Keratinocyte (primary cell): ENCODE measurements at regions not wholly inside any gene's neighbourhood (a gene's known extent, or its start where the extent isn't known, plus 50 kb on each side); places are given as distances from the start of the nearest gene placed in this dataset.

ENCODE experiments used
- DNase-seq: peaks from one replicate; pipeline ENCODE4 v3.0.0-alpha.2; 2011; ENCODE audit warnings: low read depth, missing footprints, low spot score
- FAIRE-seq: peaks from 2 replicates; lab custom pipeline; 2011; peaks lifted over from hg19 to GRCh38; lab: Jason Lieb, UNC
- H2AFZ ChIP-seq: 2 replicates; pipeline ENCODE4 v1.6.0; 2012; ENCODE audit warnings: low read length, control low read depth, inconsistent platforms; ENCODE audit not compliant: control insufficient read depth
- H3K27ac ChIP-seq: 2 replicates; pipeline ENCODE4 v1.5.1; 2011; ENCODE audit warnings: low read length; ENCODE audit not compliant: control insufficient read depth, insufficient read depth
- H3K27me3 ChIP-seq: 3 replicates; pipeline ENCODE4 v1.6.0; 2011; ENCODE audit warnings: low read length; ENCODE audit not compliant: control insufficient read depth, insufficient read depth; ENCODE audit errors: extremely low read depth
- H3K36me3 ChIP-seq, 2 experiments: 2 replicates in 1 of 2; 3 replicates in 1 of 2; pipeline ENCODE4 v1.5.1; 2011; ENCODE audit warnings: low read length in 2 of 2, mild to moderate bottlenecking in 1 of 2; ENCODE audit not compliant: control insufficient read depth in 2 of 2, insufficient read depth in 2 of 2; ENCODE audit errors: extremely low read depth in 1 of 2
- H3K4me1 ChIP-seq: 3 replicates; pipeline ENCODE4 v1.5.1; 2011; ENCODE audit warnings: low read length; ENCODE audit not compliant: control insufficient read depth, insufficient read depth; ENCODE audit errors: extremely low read depth
- H3K4me2 ChIP-seq: 3 replicates; pipeline ENCODE4 v1.6.0; 2011; ENCODE audit warnings: low read depth, low read length; ENCODE audit not compliant: control insufficient read depth, insufficient read depth; ENCODE audit errors: extremely low read depth
- H3K4me3 ChIP-seq, 3 experiments: fragments of 200-600 bp in 1 of 3; sonication (generic) in 1 of 3; 2 replicates in 2 of 3; 3 replicates in 1 of 3; pipeline ENCODE4 v1.5.1; 2011 to 2016; ENCODE audit warnings: low read length in 3 of 3, mild to moderate bottlenecking in 3 of 3, control low read depth in 2 of 3, inconsistent platforms in 1 of 3, low read depth in 1 of 3, mixed read lengths in 1 of 3, mixed run types in 1 of 3, moderate library complexity in 1 of 3; ENCODE audit not compliant: control insufficient read depth in 2 of 3, insufficient read depth in 2 of 3; ENCODE audit errors: extremely low read depth in 1 of 3
- H3K79me2 ChIP-seq: 2 replicates; pipeline ENCODE4 v1.6.0; 2012; ENCODE audit warnings: low read length; ENCODE audit not compliant: control insufficient read depth, insufficient read depth
- H3K9ac ChIP-seq: 3 replicates; pipeline ENCODE4 v1.6.0; 2011; ENCODE audit warnings: low read length; ENCODE audit not compliant: control insufficient read depth, insufficient read depth; ENCODE audit errors: extremely low read depth
- H3K9me1 ChIP-seq: 3 replicates; pipeline ENCODE4 v1.6.0; 2011; ENCODE audit warnings: low read length; ENCODE audit not compliant: control insufficient read depth, insufficient read depth; ENCODE audit errors: extremely low read depth
- H3K9me3 ChIP-seq: 2 replicates; pipeline ENCODE4 v1.5.1; 2012; ENCODE audit warnings: low read depth, low read length; ENCODE audit not compliant: control insufficient read depth
- H4K20me1 ChIP-seq: 3 replicates; pipeline ENCODE4 v1.6.0; 2011; ENCODE audit warnings: low read length; ENCODE audit not compliant: control insufficient read depth, insufficient read depth; ENCODE audit errors: extremely low read depth
- CTCF ChIP-seq, 3 experiments: IDR thresholded peaks in 1 of 3; conservative IDR thresholded peaks in 1 of 3; optimal IDR thresholded peaks in 1 of 3; 2 replicates in 2 of 3; 3 replicates in 1 of 3; pipeline versions ENCODE3 to v1.5.1; 2011; ENCODE audit warnings: low read length in 3 of 3, mild to moderate bottlenecking in 3 of 3, moderate library complexity in 2 of 3, control low read depth in 1 of 3, inconsistent platforms in 1 of 3; ENCODE audit not compliant: insufficient read depth in 2 of 3; ENCODE audit errors: extremely low read depth in 1 of 3
- EZH2 ChIP-seq: IDR thresholded peaks from one replicate; pipeline ENCODE4 v1.6.1; 2012; ENCODE audit warnings: inconsistent platforms, mild to moderate bottlenecking, low read length, moderate library complexity
- dilution Hi-C: fragments of 300-500 bp; cut with MboI; formaldehyde crosslinking; loops from one replicate; pipeline ENCODE4 v1.7.0; 2020; ENCODE audit warnings: low sequenced_read_pairs; ENCODE audit not compliant: extremely low pct_ligation_motif_present

- H3K27me3 ChIP-seq: no peaks in the 10 kb centered on the region
- no peak overlapping the region for H2AFZ ChIP-seq
- no peak overlapping the region for H3K4me3 ChIP-seq
These were observed 751.8 kb downstream of the TSN start for GRCh38 chr2:122507261-122507660.

DNA sequence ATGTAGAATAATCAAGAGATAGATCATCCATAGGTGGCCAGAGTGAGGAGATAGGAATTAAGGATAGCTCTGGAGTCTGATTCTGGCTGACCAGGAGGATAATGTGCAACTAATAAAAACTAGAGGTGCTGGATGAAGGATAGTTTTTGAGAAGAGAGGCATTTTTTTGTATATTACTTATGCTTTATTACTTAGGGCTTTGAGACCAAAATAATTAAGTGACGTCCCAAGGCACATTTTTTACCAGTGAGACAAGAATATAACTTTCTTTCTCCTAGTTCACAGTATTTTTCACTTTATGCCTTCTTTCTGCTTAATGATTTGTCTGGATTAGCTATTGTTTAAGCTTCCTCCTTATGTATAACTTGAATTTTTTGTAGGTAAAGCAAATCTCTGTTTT lies 756.6 kb downstream of the TSN start:
- Histone ChIP-seq H2AFZ (no peak overlapping the region), H3K27me3 (no peaks in the 10 kb centered on the region), H3K79me2 (no peaks in the 10 kb centered on the region), H3K4me1 (no peaks in the 10 kb centered on the region), H3K9me1 (no peaks in the 10 kb centered on the region), H3K9me3 (no peaks in the 10 kb centered on the region), H3K4me2 (no peak overlapping the region), H4K20me1 (no peaks in the 10 kb centered on the region), H3K36me3 (no peaks in the 10 kb centered on the region), H3K27ac (no peak overlapping the region), H3K9ac (no peak overlapping the region), H3K4me3 (no peak overlapping the region)
- no peak for FAIRE-seq
- DNase-seq: no peak
- dilution Hi-C loops: no loop called here
- TF ChIP-seq CTCF (optimal IDR thresholded peaks at IDR 0.05 in 1 of 3, IDR thresholded peaks at IDR 0.05 in 1 of 3, conservative IDR thresholded peaks at IDR 0.05 in 1 of 3; ENCODE audit: extremely low read depth in 1 of 3, insufficient read depth in 2 of 3, low read length in 3 of 3): no peak
- TF ChIP-seq EZH2: no peak

More at GRCh38 chr2:122507261-122507660, 751.8 kb downstream of the TSN start:
- Histone ChIP-seq H3K9me1 (no peaks in the 10 kb centered on the region), H3K79me2 (no peaks in the 10 kb centered on the region), H3K4me1 (no peaks in the 10 kb centered on the region), H3K4me2 (no peak overlapping the region), H4K20me1 (no peaks in the 10 kb centered on the region), H3K36me3 (no peaks in the 10 kb centered on the region), H3K27ac (no peak overlapping the region), H3K9me3 (no peaks in the 10 kb centered on the region), H3K9ac (no peak overlapping the region)
- TF ChIP-seq CTCF (optimal IDR thresholded peaks at IDR 0.05 in 1 of 3, IDR thresholded peaks at IDR 0.05 in 1 of 3, conservative IDR thresholded peaks at IDR 0.05 in 1 of 3; ENCODE audit: extremely low read depth in 1 of 3, insufficient read depth in 2 of 3, low read length in 3 of 3): no peak
- no peak for TF ChIP-seq EZH2
- dilution Hi-C loops: no loop called here
- DNase-seq (no peak), FAIRE-seq (no peak)
